HG02571 (cell line): ENCODE measurements at regions not wholly inside any gene's neighbourhood (a gene's known extent, or its start where the extent isn't known, plus 50 kb on each side); places are given as distances from the start of the nearest gene placed in this dataset.

Source experiments
- ATAC-seq: cut with Tn5 transposase; IDR thresholded peaks from one replicate; pipeline ENCODE4 v1.9.1; 2021; ENCODE audit warnings: mild to moderate bottlenecking, moderate library complexity; ENCODE audit not compliant: unreplicated experiment

DNA sequence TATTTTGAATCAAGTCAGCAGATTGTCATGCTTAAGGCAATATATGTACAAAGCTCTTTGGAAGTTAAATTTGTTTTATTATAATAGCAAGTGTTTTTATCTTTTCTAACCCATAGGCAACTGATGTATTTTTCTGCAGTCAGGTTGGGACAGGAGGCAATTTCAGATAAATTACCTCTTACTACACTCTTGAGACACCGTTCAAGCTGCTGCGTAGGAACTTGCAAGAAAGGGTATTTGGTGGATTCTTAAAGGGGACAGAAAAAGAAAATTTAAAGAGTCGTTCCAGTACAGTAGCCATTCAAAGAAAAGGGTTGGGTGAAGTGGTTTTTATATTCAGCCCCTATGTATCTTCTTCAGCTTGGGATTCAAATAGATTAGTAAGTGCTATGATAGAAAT, 112.4 kb upstream of the APC start:
- no peak for ATAC-seq

DNA sequence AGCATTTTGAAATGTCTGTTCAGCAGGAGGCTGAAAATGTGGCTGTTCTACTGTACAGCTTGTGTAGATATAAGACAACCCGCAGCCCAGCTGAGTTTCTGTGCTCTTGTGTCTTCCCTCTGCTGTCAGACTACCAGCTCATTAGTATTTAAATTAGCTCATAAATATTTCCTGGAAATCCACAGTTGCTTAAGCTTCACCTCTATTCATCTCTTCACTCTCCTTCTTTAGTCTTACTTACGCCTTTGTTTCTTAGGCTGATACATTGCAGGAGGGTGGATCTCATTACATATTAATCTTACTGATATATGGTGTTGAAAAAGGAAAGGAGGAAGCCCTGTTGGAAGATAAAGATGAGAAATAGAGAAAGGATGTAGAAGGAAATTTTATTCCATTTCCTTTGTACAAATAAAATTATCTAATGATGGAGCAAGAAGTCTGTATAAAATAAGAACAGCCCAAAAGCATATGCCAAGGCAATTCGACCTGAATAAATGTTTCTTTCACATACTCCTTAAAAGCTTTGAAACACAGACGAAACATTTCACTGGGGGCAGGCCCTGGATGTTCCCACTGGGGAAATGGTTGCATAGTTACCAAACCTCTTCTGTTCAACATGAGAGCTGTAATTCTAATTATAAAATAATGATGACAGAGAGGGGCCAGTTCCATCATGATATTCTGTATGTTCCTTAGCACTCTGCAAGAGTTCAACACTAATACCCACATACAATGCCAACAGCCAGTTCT, 111.8 kb upstream of the APC start:
- no peak for ATAC-seq

GRCh38 chr5:112626715-112627114, 111.0 kb upstream of the APC start:
- ATAC-seq, result no peak

GRCh38 chr5:112628214-112628980, 109.3 kb upstream of the APC start:
- ATAC-seq, result no peak

DNA sequence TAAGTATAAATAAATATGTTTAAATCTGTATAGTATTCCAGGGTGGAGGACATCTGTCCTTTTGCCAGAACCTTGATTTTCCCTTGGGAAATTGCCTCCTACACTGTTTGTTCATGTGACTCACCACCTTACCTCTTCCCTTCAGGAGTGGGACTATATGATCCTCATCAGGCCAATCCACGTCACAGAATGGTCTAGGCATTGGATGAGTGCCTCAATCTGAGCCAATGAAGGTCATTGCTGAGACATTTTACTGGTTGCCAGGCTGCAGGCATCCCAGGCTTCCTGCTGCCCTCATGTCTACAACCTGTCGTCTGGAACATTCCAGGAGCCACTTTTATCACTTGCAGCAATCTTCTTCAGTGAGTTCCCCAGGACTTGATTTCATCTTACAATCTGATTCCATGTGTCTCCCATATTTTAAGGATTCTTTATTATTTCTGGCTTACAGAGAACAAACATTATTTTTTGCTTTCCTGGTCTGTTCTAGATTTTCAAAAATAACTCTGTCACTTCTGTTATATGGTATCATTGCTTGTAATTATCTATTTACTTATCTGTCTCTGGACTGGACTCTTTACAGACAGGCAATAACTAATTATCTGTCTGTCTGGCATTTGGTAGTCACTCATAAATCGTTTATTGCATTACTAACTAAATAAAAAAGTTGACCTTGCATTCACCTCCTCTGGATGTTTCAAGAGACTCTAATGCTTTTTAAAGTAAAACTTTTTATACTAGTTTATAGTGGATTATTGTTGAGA, 107.3 kb upstream of the APC start:
- ATAC-seq, result no peak

- no peak for ATAC-seq
Measured at GRCh38 chr5:112634166-112634565, 103.5 kb upstream of the APC start.

GRCh38 chr5:112634796-112635195, 102.9 kb upstream of the APC start:
- no peak for ATAC-seq

- no peak for ATAC-seq
Measured at GRCh38 chr5:112635276-112635675, 102.4 kb upstream of the APC start.

DNA sequence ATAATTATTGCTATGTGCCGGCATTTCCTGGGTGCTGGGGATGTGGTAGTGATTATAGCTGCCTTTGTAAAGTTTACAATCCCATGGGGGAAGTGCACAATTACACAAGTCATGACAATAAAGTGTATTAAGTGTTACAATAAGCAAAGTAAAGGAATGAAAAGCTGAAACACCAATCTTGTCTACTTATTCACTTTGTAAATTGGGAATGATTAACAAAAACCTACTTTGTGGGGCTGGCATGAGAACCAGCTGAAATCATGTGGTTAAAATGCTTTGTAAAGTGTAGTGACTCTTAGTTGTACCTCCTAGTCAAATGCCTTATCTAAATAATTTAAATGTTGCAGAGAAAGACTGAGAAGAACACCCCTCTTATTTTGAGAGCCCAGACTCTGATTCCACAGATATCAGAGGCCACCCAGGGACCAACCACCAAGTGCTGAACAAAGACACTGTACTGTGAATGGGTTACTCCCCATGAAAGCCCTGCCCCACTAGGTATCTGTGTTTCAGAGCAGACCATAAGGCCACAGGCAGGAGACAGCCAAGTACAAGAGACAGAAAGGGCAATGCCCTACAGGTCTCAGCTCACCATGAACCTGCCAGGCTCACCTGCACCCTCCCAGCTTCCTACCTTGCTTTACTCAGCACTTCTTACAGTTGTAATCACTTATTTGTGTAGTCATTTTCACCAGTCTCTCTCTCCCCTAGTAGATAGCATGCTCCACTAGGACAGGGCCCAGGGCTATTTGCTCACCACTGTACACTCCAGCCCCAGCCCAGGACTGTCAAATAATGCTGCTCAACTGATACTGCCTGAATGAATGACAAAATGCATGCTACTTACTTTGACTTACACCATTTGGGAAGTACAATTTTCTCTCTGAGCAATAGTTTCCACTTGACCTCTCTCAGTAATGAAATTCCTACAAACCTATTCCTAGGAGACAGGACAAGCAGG, 101.6 kb upstream of the APC start:
- ATAC-seq, result no peak

GRCh38 chr5:112636751-112637150, 100.9 kb upstream of the APC start:
- no peak for ATAC-seq

- no peak for ATAC-seq
Measured at GRCh38 chr5:112637343-112637742, 100.3 kb upstream of the APC start.

DNA sequence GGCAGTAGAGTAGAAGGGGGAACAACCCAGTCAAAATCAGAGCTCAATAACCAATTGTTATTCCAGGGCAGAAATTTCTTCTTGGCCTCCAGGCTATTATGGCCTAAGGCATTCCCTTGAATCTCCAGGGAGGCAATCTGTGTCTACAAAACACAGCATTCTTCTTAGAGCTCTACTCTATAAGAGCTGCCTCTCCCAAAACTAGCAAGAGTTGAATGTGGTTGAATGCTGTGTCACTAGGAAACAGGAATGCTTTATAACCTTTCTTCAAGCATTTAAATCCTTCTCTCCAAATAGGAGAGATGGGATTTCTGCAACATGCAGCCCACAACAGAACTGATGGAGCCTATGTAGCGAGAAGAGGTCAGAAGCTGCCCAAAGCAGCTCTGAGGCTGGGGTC, 97.1 kb upstream of the APC start:
- ATAC-seq, result no peak

DNA sequence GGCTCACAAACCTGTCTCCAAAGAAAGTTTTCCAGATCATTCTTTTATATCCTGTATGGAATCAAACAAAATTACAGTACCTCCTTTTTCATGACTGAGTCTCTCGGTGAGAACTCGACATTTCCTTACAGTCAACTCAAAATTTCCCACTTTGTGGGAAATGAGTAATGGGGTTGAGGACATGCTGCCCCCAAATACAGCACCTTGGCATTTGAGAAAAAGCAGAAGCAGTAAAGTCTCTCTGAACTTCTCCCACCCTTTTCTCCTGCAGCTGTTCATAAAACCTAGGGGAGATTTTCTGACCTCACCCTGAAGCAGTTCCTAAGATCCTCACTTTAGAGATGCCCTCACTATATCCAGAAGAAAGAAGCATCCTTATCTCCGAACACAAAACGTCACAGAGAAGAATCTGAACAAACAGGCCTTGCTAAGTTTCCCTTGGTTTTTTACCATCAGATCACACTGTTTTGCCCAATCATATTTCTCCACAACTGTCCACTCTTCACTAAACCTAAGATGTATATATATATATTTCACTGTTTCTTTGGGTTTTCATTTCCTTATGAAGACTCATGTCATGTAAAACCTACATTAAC, 96.1 kb upstream of the APC start:
- no peak for ATAC-seq

- ATAC-seq, result no peak
Measured at GRCh38 chr5:112642885-112643284, 94.8 kb upstream of the APC start.

DNA sequence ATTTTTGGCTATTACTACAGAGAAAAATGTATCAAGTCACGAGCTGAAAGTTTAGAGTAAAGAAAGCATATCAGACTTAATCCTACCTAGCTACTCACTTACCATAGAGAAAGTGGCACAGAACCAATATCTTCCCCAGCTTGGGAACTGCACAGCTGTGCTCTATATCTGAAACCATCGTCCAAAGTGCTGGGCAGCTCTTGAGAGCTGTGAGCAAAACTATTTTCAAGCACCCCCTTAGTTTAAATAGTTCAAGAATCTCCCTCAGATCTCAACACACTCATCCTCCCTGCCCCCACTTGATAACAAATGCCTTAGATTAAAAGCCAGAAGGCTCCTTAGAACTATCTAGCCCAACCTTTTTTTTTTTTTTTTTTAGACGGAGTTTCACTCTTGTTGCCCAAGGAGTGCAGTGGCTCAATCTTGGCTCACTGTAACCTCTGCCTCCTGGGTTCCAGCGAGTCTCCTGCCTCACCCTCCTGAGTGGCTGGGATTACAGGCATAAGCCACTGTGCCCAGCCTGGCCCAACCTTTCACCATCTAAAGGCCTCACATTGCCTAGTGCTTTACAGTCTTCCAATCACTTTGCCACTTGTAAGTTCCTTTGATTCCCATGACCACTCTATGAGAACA, 94.2 kb upstream of the APC start:
- ATAC-seq, result no peak

- no peak for ATAC-seq
Measured at GRCh38 chr5:112646139-112646936, 91.3 kb upstream of the APC start.

DNA sequence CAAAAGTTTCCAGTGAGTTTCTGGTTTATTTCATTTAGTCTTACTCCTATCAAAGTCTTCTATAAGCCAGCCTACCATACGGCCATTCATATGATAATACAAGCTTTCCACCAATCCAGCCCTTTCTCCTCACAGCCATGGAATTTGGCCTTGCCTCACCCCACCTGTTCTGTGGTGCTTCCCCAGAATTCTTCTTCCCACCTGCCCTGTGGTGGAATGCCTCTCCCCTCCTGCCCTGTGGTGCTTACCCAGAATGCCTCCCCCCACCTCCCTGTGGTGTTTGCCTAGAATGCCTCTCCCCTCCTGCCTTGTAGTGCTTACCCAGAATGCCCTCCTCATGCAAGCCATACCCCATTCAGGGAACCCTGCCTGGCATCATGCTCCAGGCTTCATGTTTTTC, 90.3 kb upstream of the APC start:
- no peak for ATAC-seq

- no peak for ATAC-seq
Measured at GRCh38 chr5:112648264-112648663, 89.4 kb upstream of the APC start.

GRCh38 chr5:112649882-112650281, 87.8 kb upstream of the APC start:
- ATAC-seq, result no peak
